Muscle of leg (tissue), 3 donors: ENCODE measurements at regions not wholly inside any gene's neighbourhood (a gene's known extent, or its start where the extent isn't known, plus 50 kb on each side); places are given as distances from the start of the nearest gene placed in this dataset.

Experiments used
- DNase-seq: peaks from one replicate; pipeline ENCODE4 v3.0.0; 2013
- H3K27ac ChIP-seq: one replicate; pipeline ENCODE4 v1.5.1; 2013; ENCODE audit warnings: mild to moderate bottlenecking, low read length, control low read depth
- H3K27me3 ChIP-seq: one replicate; pipeline ENCODE4 v1.6.1; 2013; ENCODE audit warnings: low read length; ENCODE audit not compliant: control insufficient read depth, insufficient read depth
- H3K36me3 ChIP-seq: one replicate; pipeline ENCODE4 v1.6.1; 2013; ENCODE audit warnings: low read length; ENCODE audit not compliant: control insufficient read depth, insufficient read depth
- H3K4me1 ChIP-seq: one replicate; pipeline ENCODE4 v1.6.1; 2013; ENCODE audit warnings: low read length; ENCODE audit not compliant: control insufficient read depth, insufficient read depth
- H3K4me3 ChIP-seq: one replicate; pipeline ENCODE4 v1.5.1; 2013; ENCODE audit warnings: low read length, control low read depth
- H3K9me3 ChIP-seq: replicated peaks from 2 replicates; pipeline ENCODE4 v1.6.1; 2013; ENCODE audit warnings: low read depth, low read length; ENCODE audit not compliant: control insufficient read depth
- WGBS: methylation state at CpG from one replicate; pipeline ENCODE4 v1.1.5; 2013; ENCODE audit warnings: missing lambda C conversion rate; ENCODE audit not compliant: insufficient coverage; 5-methylcytosine and 5-hydroxymethylcytosine counted together

DNA sequence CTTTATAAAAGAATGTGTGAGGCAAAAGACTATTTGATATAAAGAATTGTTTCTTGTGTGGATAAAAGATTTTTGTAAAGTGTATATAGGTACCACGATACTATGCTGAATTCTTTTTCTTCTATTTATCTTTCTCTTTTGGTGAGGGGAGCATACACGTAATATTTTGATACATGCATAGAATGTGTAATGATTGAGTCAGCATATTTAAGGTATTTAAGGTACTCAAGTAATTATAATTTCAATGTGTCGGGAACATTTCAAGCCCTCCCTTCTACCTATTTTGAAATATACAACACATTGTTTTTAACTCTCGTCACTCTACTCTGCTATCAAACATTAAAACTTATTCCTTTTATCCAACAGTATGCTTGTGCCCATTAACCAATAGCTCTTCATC lies 1221.6 kb upstream of the PHF14 start:
- no peak overlapping the region for H3K27ac ChIP-seq
- H3K4me1 ChIP-seq, result no peaks in the 10 kb centered on the region
- H3K36me3 ChIP-seq, result no peaks in the 10 kb centered on the region
- H3K27me3 ChIP-seq, result no peaks in the 10 kb centered on the region
- 86% methylated on average over 2 of the region's 4 CpGs for WGBS
- no peak overlapping the region for H3K4me3 ChIP-seq
- DNase-seq, result no peak
- H3K9me3 ChIP-seq, result peaks cover 2% of the 10 kb centered on the region

DNA sequence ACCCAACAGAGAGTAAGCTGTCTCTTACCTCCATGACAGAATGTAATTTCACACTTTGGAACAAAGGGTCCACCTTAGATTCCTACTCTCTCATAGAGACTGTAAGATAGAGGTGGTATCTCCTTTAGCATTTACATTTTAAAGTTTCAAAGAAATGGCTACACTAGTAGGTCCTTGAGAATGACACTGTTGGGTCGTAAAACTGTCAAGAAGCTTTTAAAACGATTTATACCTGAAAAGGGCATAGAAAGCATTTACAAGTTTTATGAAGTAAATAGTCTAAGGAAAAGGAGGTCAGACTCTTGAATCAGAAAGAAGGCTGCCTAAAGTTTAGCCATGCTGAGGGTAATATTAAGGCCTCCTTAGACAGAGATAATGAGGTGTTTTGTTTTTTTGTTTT lies 1212.4 kb upstream of the PHF14 start:
- Histone ChIP-seq H3K27ac (no peak overlapping the region), H3K4me3 (no peak overlapping the region), H3K27me3 (no peaks in the 10 kb centered on the region), H3K36me3 (no peaks in the 10 kb centered on the region), H3K4me1 (no peaks in the 10 kb centered on the region), H3K9me3 (no peaks in the 10 kb centered on the region)
- 20% methylated on average over 1 of the region's 2 CpGs for WGBS
- DNase-seq, result no peak

DNA sequence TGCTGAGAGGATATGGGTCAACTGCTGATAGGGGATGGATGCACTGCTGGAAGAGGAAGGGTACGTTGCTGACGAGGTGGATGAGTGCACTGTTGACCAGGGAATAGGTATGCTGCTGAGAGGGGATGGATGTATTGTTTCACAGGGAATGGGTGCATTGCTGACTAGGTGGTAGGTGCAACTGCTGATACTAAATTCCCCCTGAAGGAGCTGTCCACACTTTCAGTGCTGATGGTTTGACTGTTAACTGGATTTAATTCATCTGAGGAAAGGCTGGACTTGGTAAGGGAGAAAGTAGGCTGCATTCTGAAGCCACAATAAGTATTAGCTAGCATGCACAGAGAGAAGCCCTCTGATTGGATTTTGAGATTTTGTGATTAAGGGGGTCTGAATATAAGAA lies 1196.8 kb upstream of the PHF14 start:
- no peak overlapping the region for H3K27ac ChIP-seq
- peaks cover 4% of the 10 kb centered on the region for H3K9me3 ChIP-seq
- H3K36me3 ChIP-seq, result no peaks in the 10 kb centered on the region
- 65% methylated on average over 2 of the region's 2 CpGs for WGBS
- no peak overlapping the region for H3K4me3 ChIP-seq
- H3K4me1 ChIP-seq, result no peaks in the 10 kb centered on the region
- no peaks in the 10 kb centered on the region for H3K27me3 ChIP-seq
- no peak for DNase-seq

DNA sequence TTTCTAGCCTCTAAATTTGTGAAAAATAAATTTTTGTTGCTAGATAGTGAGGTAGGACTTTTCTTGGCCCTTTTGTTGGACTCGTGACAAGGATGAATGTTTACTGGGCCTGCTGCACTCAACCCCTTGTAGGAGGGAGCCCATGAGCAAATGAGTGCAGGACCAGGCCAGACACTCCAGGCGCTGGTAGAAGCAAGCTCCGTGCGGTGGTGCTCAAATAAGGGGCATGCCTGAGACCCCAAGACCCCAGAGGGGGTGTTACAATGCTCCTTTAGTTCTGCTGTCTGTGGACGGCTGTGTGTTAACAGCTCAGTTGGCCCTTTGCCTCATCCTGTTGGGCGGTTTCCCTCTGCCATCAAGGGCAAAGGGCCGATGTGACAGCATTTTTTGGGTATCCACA lies 1195.3 kb upstream of the PHF14 start:
- Histone ChIP-seq H3K4me3 (no peak overlapping the region), H3K27ac (no peak overlapping the region), H3K9me3 (peaks cover 4% of the 10 kb centered on the region), H3K36me3 (no peaks in the 10 kb centered on the region), H3K4me1 (no peaks in the 10 kb centered on the region), H3K27me3 (no peaks in the 10 kb centered on the region)
- no peak for DNase-seq
- 92% methylated on average over 7 of the region's 7 CpGs for WGBS

DNA sequence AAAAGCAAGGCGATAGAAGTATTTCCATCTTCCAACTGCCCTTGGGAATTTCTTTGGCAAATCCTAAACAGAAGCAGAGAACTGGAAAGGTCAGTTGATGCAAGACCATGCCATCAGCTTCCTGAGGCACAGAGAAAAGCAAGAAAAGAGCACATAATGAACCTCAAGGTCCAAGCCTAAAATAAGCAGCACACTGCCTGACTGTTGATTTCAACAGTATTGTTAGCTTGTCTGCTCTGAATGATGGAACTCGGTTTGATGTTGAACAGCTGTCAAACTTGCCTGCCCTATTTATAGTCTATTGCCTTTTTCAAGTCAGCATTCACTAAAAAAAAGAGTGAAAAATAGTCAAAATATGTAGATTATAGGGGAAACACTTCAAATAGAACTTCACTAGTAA lies 1192.0 kb upstream of the PHF14 start:
- no CpG with 5 or more reads among the region's 2 CpGs for WGBS
- no peak for DNase-seq
- Histone ChIP-seq H3K36me3 (no peaks in the 10 kb centered on the region), H3K27me3 (no peaks in the 10 kb centered on the region), H3K9me3 (peaks cover 11% of the 10 kb centered on the region), H3K4me1 (no peaks in the 10 kb centered on the region), H3K27ac (no peak overlapping the region), H3K4me3 (no peak overlapping the region)

DNA sequence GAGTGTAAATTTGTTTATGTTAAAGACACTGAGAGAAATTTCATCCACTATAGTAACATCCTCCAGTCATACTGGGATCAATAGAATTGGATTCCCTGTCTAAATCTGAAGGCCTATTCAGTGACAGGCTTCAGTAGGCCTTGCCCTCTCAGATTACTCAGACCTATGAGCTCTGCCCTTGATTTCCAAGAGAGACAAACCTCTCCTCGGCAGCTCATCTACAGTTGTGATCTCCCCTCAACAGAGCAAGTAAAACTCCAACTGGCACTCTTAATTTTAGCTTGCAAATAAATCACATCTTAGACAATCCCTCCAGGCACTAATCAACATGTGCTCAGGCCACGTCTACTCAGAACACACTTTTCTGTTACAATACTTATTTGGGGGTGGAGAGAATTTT lies 1191.4 kb upstream of the PHF14 start:
- H3K4me3 ChIP-seq, result no peak overlapping the region
- H3K9me3 ChIP-seq, result peaks cover 14% of the 10 kb centered on the region
- no peaks in the 10 kb centered on the region for H3K4me1 ChIP-seq
- 56% methylated on average over 1 of the region's 2 CpGs for WGBS
- no peak for DNase-seq
- H3K27me3 ChIP-seq, result no peaks in the 10 kb centered on the region
- no peaks in the 10 kb centered on the region for H3K36me3 ChIP-seq
- no peak overlapping the region for H3K27ac ChIP-seq

DNA sequence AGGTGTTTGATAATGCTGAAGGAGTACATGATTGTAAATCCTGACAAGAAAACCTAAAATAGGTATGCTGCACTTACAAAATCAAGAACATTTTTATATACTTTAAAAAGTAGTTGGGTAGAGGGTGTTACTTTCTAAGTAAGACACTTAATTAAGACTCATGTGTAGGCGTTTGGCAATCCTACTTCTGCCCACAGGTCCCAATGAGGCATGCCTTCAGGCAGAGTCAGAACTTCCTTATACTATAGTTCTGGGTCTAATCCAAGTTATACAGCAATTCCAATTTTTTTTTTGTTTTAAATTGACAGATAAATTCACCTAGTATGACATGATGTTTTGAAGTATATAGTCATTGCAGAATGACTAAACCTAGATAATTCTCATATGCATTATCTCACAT lies 1188.5 kb upstream of the PHF14 start:
- no peak overlapping the region for H3K27ac ChIP-seq
- no peak overlapping the region for H3K4me3 ChIP-seq
- no peaks in the 10 kb centered on the region for H3K36me3 ChIP-seq
- no peaks in the 10 kb centered on the region for H3K27me3 ChIP-seq
- DNase-seq, result no peak
- WGBS, result no CpG with 5 or more reads among the region's 1 CpG
- no peaks in the 10 kb centered on the region for H3K4me1 ChIP-seq
- H3K9me3 ChIP-seq, result peaks cover 13% of the 10 kb centered on the region

DNA sequence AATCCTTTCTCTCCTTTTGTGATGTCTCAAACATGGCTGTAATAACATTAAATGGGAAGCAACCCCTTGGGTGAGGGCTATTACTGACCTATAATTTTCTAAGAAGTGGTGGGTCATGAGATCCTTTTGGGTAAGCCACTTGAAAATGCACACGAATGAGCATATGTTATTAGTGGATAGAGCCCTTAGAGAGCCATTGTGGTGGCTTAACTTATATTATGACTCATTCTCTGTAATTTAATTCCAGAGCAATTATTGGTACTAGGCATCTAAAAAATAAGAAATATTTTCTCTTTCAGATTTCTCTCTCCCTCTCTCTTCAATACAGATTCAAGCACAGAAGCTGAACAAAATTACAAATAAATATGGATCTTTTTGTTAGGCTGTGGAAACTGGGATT lies 1177.4 kb upstream of the PHF14 start:
- no CpG with 5 or more reads among the region's 1 CpG for WGBS
- DNase-seq, result no peak
- Histone ChIP-seq H3K4me1 (no peaks in the 10 kb centered on the region), H3K4me3 (no peak overlapping the region), H3K27ac (no peak overlapping the region), H3K9me3 (no peaks in the 10 kb centered on the region), H3K27me3 (no peaks in the 10 kb centered on the region), H3K36me3 (no peaks in the 10 kb centered on the region)

DNA sequence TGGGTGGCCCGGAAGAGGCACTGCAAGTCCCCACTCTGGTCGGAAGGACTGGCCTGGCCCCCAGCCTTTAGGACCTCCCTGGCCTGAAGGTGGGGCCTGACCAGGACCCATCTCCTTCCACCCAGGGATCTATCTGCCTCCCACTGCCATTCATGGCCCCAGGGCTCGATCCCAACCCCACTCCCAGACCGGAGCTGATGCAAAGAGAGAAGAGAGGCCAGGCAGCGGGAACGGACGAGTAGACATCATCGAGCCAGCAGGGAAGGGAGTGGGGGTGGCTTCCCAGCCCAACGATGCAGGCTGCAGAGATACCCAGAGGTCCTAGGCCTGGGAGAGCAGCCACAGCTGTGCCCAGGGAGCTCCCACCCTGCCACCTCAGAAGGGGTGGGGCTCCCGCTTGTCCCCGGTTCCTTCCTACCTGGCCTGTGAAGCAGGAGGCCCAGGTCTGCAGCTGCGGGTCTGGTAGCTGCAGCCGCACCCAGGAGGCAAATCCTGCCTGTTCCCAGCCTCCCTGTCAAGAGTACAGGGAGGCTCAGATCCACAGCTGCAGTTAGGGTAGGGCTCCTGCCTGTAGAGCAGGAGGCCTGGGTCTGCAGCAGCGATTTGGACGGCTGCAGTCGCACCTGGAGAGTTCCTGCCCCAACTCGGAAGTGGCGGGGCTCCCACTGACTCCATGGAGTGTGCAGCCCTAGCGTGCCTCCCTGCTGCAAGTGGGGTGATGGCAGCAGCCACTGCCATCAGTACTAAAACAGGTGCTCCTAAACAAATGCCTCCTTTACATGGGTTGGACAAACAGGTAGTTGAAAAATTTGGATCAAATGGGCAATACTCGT lies 1151.0 kb upstream of the PHF14 start:
- no peaks in the 10 kb centered on the region for H3K36me3 ChIP-seq
- 91% methylated on average over 12 of the region's 20 CpGs for WGBS
- H3K9me3 ChIP-seq, result peaks cover 16% of the 10 kb centered on the region

DNA sequence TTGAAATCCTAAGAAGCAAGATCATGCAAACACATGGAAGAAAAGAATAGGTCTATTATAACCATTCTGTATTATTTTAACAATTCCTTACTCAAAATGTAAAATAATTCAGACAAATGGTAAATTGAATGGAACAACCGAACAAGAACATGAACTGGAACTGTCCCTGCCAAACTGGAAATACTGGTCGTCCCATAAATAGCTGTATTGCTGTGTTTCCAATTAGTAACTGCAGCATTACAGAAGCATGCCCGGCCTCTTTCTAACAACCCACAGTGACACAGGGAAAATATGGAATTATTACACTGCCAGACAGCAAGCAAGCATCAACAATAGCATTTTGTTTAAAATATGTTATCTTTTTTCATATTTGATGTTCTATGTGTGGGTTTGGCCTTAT lies 1138.5 kb upstream of the PHF14 start:
- Histone ChIP-seq H3K9me3 (no peaks in the 10 kb centered on the region), H3K4me1 (no peaks in the 10 kb centered on the region), H3K36me3 (no peaks in the 10 kb centered on the region), H3K27me3 (no peaks in the 10 kb centered on the region), H3K4me3 (no peak overlapping the region), H3K27ac (no peak overlapping the region)
- DNase-seq, result no peak
- WGBS, result no CpG with 5 or more reads among the region's 3 CpGs

More for the DNA sequence above, 1151.0 kb upstream of the PHF14 start:
- DNase-seq, result no peak
- H3K4me1 ChIP-seq, result no peaks in the 10 kb centered on the region
- H3K27ac ChIP-seq, result no peak overlapping the region
- H3K27me3 ChIP-seq, result no peaks in the 10 kb centered on the region
- H3K4me3 ChIP-seq, result no peak overlapping the region

DNA sequence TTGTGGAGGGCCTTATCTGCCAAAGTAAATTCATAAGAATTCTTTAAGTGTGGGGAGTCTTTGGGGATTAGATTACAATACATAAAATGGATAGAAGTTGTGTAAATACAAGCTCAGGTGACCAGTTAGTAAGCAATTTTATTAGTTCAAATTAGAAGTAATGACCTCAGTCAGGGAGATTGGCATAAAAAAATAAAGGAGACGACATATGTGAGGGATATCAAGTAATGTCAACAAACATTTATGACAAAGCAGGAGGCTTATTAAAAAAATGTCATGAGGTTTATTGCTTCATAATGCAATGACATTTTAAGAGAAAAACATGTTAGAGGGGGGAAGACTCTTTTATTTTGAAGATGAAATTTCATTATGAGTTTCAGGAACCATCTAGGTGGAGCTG lies 1137.0 kb upstream of the PHF14 start:
- Histone ChIP-seq H3K36me3 (no peaks in the 10 kb centered on the region), H3K27me3 (no peaks in the 10 kb centered on the region), H3K4me1 (no peaks in the 10 kb centered on the region), H3K9me3 (no peaks in the 10 kb centered on the region), H3K27ac (no peak overlapping the region), H3K4me3 (no peak overlapping the region)
- WGBS, result no CpG with 5 or more reads among the region's 1 CpG
- no peak for DNase-seq
